HCT116 (cell line): ENCODE measurements at regions not wholly inside any gene's neighbourhood (a gene's known extent, or its start where the extent isn't known, plus 50 kb on each side); places are given as distances from the start of the nearest gene placed in this dataset.

ENCODE experiments used
- ATAC-seq: fragments of 200-7000 bp; cut with Tn5 transposase; 2 replicates; pipeline ENCODE4 v1.9.1; 2020; ENCODE audit warnings: mild to moderate bottlenecking, moderate library complexity
- BruUV-seq: library from RNA; stranded (reverse); fragments of 400-500 nt; replicated peaks from 2 replicates; lab custom pipeline; 2021; lab: Mats Ljungman, UMichigan
- CTCF ChIA-PET: fragments of 300-600 bp; sonication (Branson Sonifier 250); formaldehyde crosslinking; loops from one replicate; lab custom pipeline; 2021; ENCODE audit warnings: antibody characterized with exemption; lab: Charles Lee
- POLR2A ChIA-PET: fragments of 300-600, 350-600 bp; sonication (Branson Sonifier 250); formaldehyde crosslinking; loops from one replicate; lab custom pipeline; 2021; ENCODE audit warnings: antibody characterized with exemption; lab: Charles Lee
- RAD21 ChIA-PET, 2 experiments: fragments of 300-600 bp; sonication (Branson Sonifier 250); formaldehyde crosslinking; loops; one replicate each; lab custom pipeline; 2023; ENCODE audit warnings: low total read pairs in 2 of 2; ENCODE audit not compliant: uncharacterized antibody in 2 of 2, unreplicated experiment in 2 of 2, low non-redundant PET in 1 of 2; lab: Charles Lee
- DNase-seq: peaks from one replicate; pipeline ENCODE4 v3.0.0-alpha.2; 2010; ENCODE audit warnings: low read depth, low spot score
- H2AFZ ChIP-seq: fragments of 200-600 bp; shearing (Covaris generic), sonication (generic); 2 replicates; pipeline ENCODE4 v1.6.1; 2017; ENCODE audit warnings: low read depth, mixed run types, mixed read lengths, antibody characterized with exemption, low read length; ENCODE audit not compliant: poor library complexity, severe bottlenecking
- H3K27ac ChIP-seq: 2 replicates; pipeline ENCODE4 v1.5.1; 2012; ENCODE audit warnings: low read depth, low read length
- H3K27me3 ChIP-seq: fragments of 200-600 bp; sonication (generic); 2 replicates; pipeline ENCODE4 v1.6.1; 2016; ENCODE audit warnings: mixed run types, low read length, mixed read lengths; ENCODE audit not compliant: insufficient read depth
- H3K36me3 ChIP-seq, 2 experiments: fragments of 200-500 bp in 1 of 2; fragments of 200-600 bp in 1 of 2; sonication (Bioruptor generic) in 1 of 2; sonication (generic) in 1 of 2; 2 replicates each; pipeline versions ENCODE4 v1.5.1 to v1.6.1; 2014 to 2016; ENCODE audit warnings: low read length in 2 of 2, inconsistent platforms in 1 of 2, mixed read lengths in 1 of 2, mixed run types in 1 of 2; ENCODE audit not compliant: insufficient read depth in 2 of 2, control insufficient read depth in 1 of 2
- H3K4me1 ChIP-seq, 2 experiments: fragments of 200-600 bp in 1 of 2; sonication (generic) in 1 of 2; 2 replicates each; pipeline versions ENCODE4 v1.5.1 to v1.6.1; 2012 to 2017; ENCODE audit warnings: low read length in 2 of 2, inconsistent platforms in 1 of 2, mild to moderate bottlenecking in 1 of 2, mixed read lengths in 1 of 2, mixed run types in 1 of 2, moderate library complexity in 1 of 2; ENCODE audit not compliant: insufficient read depth in 2 of 2, control insufficient read depth in 1 of 2
- H3K4me2 ChIP-seq: fragments of 200-600 bp; sonication (generic); 2 replicates; pipeline ENCODE4 v1.6.1; 2017; ENCODE audit warnings: mixed run types, low read length, mixed read lengths
- H3K4me3 ChIP-seq, 2 experiments: fragments of 200-600 bp in 1 of 2; sonication (generic) in 1 of 2; replicated peaks in 1 of 2; 2 replicates each; pipeline ENCODE4 v1.5.1; 2011 to 2016; ENCODE audit warnings: low read length in 2 of 2, control low read depth in 1 of 2, low read depth in 1 of 2, mild to moderate bottlenecking in 1 of 2, mixed read lengths in 1 of 2, mixed run types in 1 of 2
- H3K79me2 ChIP-seq: fragments of 200-600 bp; sonication (generic); 2 replicates; pipeline ENCODE4 v1.6.1; 2017; ENCODE audit warnings: mild to moderate bottlenecking, mixed run types, low read length, moderate library complexity, mixed read lengths; ENCODE audit not compliant: insufficient read depth
- H3K9ac ChIP-seq: fragments of 200-600 bp; sonication (generic); 2 replicates; pipeline ENCODE4 v1.6.1; 2016; ENCODE audit warnings: low read length, mixed read lengths
- H3K9me2 ChIP-seq: fragments of 200-600 bp; sonication (generic), shearing (Covaris generic); 2 replicates; pipeline ENCODE4 v1.6.1; 2017; ENCODE audit warnings: mixed run types, mild to moderate bottlenecking, moderate library complexity; ENCODE audit not compliant: insufficient read depth
- H3K9me3 ChIP-seq, 2 experiments: fragments of 200-500 bp in 1 of 2; fragments of 200-600 bp in 1 of 2; sonication (Bioruptor generic) in 1 of 2; sonication (generic) in 1 of 2; 2 replicates each; pipeline ENCODE4 v1.6.1; 2014 to 2017; ENCODE audit warnings: low read length in 2 of 2, mixed read lengths in 2 of 2, inconsistent platforms in 1 of 2, low read depth in 1 of 2, mild to moderate bottlenecking in 1 of 2, mixed run types in 1 of 2, moderate library complexity in 1 of 2; ENCODE audit not compliant: control insufficient read depth in 1 of 2, insufficient read depth in 1 of 2
- H4K20me1 ChIP-seq: fragments of 200-600 bp; sonication (generic), shearing (Covaris generic); 2 replicates; pipeline ENCODE4 v1.6.1; 2017; ENCODE audit warnings: mixed run types, mild to moderate bottlenecking, moderate library complexity; ENCODE audit not compliant: insufficient read depth
- EGR1 ChIP-seq: IDR thresholded peaks from 2 replicates; pipeline ENCODE4 v1.6.1; 2012; ENCODE audit warnings: low read depth
- EZH2 ChIP-seq: fragments of 200-600 bp; sonication (generic); IDR thresholded peaks from 2 replicates; pipeline ENCODE4 v1.6.1; 2017; ENCODE audit warnings: antibody characterized with exemption, mixed run types
- EZH2phosphoT487 ChIP-seq: fragments of 200-600 bp; IDR thresholded peaks from 2 replicates; pipeline ENCODE4 v1.6.1; 2018; ENCODE audit warnings: antibody characterized with exemption, borderline replicate concordance
- POLR2A ChIP-seq: IDR thresholded peaks from 2 replicates; pipeline ENCODE4 v1.7.0; 2011; ENCODE audit warnings: borderline replicate concordance; ENCODE audit not compliant: insufficient read depth, insufficient read length; ENCODE audit errors: extremely low read depth
- POLR2AphosphoS5 ChIP-seq: IDR thresholded peaks from 2 replicates; pipeline ENCODE4 v1.6.1; 2011; ENCODE audit warnings: mild to moderate bottlenecking, low read depth, low read length, moderate library complexity
- RAD21 ChIP-seq: IDR thresholded peaks from 2 replicates; pipeline ENCODE4 v1.6.1; 2012; ENCODE audit warnings: low read depth, mild to moderate bottlenecking
- TCF7L2 ChIP-seq: IDR thresholded peaks from 2 replicates; pipeline ENCODE4 v1.7.0; 2011; ENCODE audit warnings: borderline replicate concordance, inconsistent platforms; ENCODE audit not compliant: insufficient read depth, insufficient read length; ENCODE audit errors: extremely low read depth
- intact Hi-C: fragments of 100-400 bp; cut with micrococcal nuclease; formaldehyde crosslinking; loops from 2 replicates; pipeline ENCODE4 v1.10.0; 2022
- TF ChIP-seq, protein P1 (sequence below): IDR thresholded peaks from 2 replicates; pipeline ENCODE4 v1.6.1; 2012
- TF ChIP-seq, protein P2 (sequence below), 3 experiments: fragments of 200-600 bp in 1 of 3; sonication (generic) in 1 of 3; IDR thresholded peaks in 2 of 3; conservative IDR thresholded peaks in 1 of 3; 2 replicates each; pipeline ENCODE4 v1.5.1; 2012 to 2017; ENCODE audit warnings: low read depth in 2 of 3, low read length in 2 of 3, antibody characterized with exemption in 1 of 3, borderline replicate concordance in 1 of 3, control low read depth in 1 of 3, mild to moderate bottlenecking in 1 of 3, mixed read lengths in 1 of 3, mixed run types in 1 of 3, moderate library complexity in 1 of 3; ENCODE audit not compliant: insufficient read depth in 1 of 3

DNA sequence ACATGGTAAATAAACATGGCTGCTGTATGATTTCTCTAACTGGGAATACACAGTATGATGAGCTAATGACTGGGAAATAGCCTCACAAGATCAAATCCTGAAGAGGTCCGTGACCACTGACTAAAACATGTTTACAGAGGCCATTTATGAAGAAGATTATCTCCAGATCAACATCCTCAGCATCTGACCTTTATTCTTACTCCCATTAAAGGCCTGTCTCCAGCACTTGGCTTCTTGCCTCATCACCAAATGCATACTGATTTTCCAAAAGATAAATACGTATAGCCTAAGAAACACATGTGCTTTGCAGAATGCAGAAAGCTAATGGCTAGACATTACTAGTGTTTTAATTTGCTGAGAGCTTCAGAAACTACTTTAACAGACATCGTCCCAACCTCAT lies 108.0 kb upstream of the TSLP start:
- no peak overlapping the region for H3K4me2 ChIP-seq
- no peaks in the 10 kb centered on the region for H3K27me3 ChIP-seq
- H4K20me1 ChIP-seq = no peaks in the 10 kb centered on the region
- no peaks in the 10 kb centered on the region for H3K79me2 ChIP-seq
- ChIA-PET POLR2A (no interaction called here), CTCF (no interaction called here), RAD21 (no interaction called here)
- no peak overlapping the region for H2AFZ ChIP-seq
- H3K36me3 ChIP-seq = no peaks in the 10 kb centered on the region
- intact Hi-C loops = no loop called here
- DNase-seq = no peak
- no peaks in the 10 kb centered on the region for H3K4me1 ChIP-seq
- no peak overlapping the region for H3K4me3 ChIP-seq
- H3K9me2 ChIP-seq = no peaks in the 10 kb centered on the region
- no peak overlapping the region for H3K27ac ChIP-seq
- no peak overlapping the region for H3K9ac ChIP-seq
- no peaks in the 10 kb centered on the region for H3K9me3 ChIP-seq
- TF ChIP-seq POLR2A = no peak
- no peak for TF ChIP-seq EZH2
- no peak for TF ChIP-seq EGR1
- TF ChIP-seq, protein P1, sequence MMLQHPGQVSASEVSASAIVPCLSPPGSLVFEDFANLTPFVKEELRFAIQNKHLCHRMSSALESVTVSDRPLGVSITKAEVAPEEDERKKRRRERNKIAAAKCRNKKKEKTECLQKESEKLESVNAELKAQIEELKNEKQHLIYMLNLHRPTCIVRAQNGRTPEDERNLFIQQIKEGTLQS = no peak
- TF ChIP-seq EZH2phosphoT487 = no peak
- TF ChIP-seq TCF7L2 = no peak
- TF ChIP-seq RAD21 = no peak
- TF ChIP-seq, protein P2, sequence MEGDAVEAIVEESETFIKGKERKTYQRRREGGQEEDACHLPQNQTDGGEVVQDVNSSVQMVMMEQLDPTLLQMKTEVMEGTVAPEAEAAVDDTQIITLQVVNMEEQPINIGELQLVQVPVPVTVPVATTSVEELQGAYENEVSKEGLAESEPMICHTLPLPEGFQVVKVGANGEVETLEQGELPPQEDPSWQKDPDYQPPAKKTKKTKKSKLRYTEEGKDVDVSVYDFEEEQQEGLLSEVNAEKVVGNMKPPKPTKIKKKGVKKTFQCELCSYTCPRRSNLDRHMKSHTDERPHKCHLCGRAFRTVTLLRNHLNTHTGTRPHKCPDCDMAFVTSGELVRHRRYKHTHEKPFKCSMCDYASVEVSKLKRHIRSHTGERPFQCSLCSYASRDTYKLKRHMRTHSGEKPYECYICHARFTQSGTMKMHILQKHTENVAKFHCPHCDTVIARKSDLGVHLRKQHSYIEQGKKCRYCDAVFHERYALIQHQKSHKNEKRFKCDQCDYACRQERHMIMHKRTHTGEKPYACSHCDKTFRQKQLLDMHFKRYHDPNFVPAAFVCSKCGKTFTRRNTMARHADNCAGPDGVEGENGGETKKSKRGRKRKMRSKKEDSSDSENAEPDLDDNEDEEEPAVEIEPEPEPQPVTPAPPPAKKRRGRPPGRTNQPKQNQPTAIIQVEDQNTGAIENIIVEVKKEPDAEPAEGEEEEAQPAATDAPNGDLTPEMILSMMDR (IDR thresholded peaks at IDR 0.05 in 2 of 3, conservative IDR thresholded peaks at IDR 0.05 in 1 of 3; ENCODE audit: borderline replicate concordance in 1 of 3, insufficient read depth in 1 of 3, low read depth in 2 of 3, low read length in 2 of 3) = no peak
- no peak for TF ChIP-seq POLR2AphosphoS5
- no TSS peak for BruUV-seq
- no peak for ATAC-seq
